ENCODE measurements at regions not wholly inside any gene's neighbourhood (a gene's known extent, or its start where the extent isn't known, plus 50 kb on each side); places are given as distances from the start of the nearest gene placed in this dataset.
"Not testable (repeated sequence)": the region's sequence is repeated elsewhere in the genome, so short reads cannot be mapped to it uniquely, and the experiment has no call there.

- not testable (repeated sequence) for DNase-seq
Measured at GRCh38 chr1:234811824-234812223, 201.8 kb upstream of the IRF2BP2 start.

- DNase-seq = not testable (repeated sequence)
Measured at GRCh38 chr1:234810726-234811125, 200.7 kb upstream of the IRF2BP2 start.

- not testable (repeated sequence) for DNase-seq
Measured at GRCh38 chr1:234809854-234810245, 199.9 kb upstream of the IRF2BP2 start.

- not testable (repeated sequence) for DNase-seq
Measured at GRCh38 chr1:234808943-234809853, 199.2 kb upstream of the IRF2BP2 start.

GRCh38 chr1:234808459-234808858 lies 198.5 kb upstream of the IRF2BP2 start:
- not testable (repeated sequence) for DNase-seq

GRCh38 chr1:234807705-234808104 lies 197.7 kb upstream of the IRF2BP2 start:
- DNase-seq = not testable (repeated sequence)

- DNase-seq = not testable (repeated sequence)
Measured at GRCh38 chr1:234802586-234802985, 192.6 kb upstream of the IRF2BP2 start.

GRCh38 chr1:234801636-234802035 lies 191.7 kb upstream of the IRF2BP2 start:
- not testable (repeated sequence) for DNase-seq

GRCh38 chr1:234801147-234801546 lies 191.2 kb upstream of the IRF2BP2 start:
- not testable (repeated sequence) for DNase-seq

- DNase-seq = not testable (repeated sequence)
Measured at GRCh38 chr1:234800563-234800962, 190.6 kb upstream of the IRF2BP2 start.

GRCh38 chr1:234799021-234799689 lies 189.2 kb upstream of the IRF2BP2 start:
- DNase-seq = not testable (repeated sequence)

- not testable (repeated sequence) for DNase-seq
Measured at GRCh38 chr1:234797216-234797615, 187.2 kb upstream of the IRF2BP2 start.

GRCh38 chr1:234796438-234796792 lies 186.4 kb upstream of the IRF2BP2 start:
- not testable (repeated sequence) for DNase-seq

GRCh38 chr1:234795711-234796437 lies 185.9 kb upstream of the IRF2BP2 start:
- not testable (repeated sequence) for DNase-seq

- not testable (repeated sequence) for DNase-seq
Measured at GRCh38 chr1:234795007-234795406, 185.0 kb upstream of the IRF2BP2 start.

GRCh38 chr1:234794452-234794851 lies 184.5 kb upstream of the IRF2BP2 start:
- DNase-seq = not testable (repeated sequence)

- DNase-seq = not testable (repeated sequence)
Measured at GRCh38 chr1:234793924-234794323, 183.9 kb upstream of the IRF2BP2 start.

- DNase-seq = not testable (repeated sequence)
Measured at GRCh38 chr1:234792221-234792864, 182.4 kb upstream of the IRF2BP2 start.

GRCh38 chr1:234791615-234792014 lies 181.6 kb upstream of the IRF2BP2 start:
- DNase-seq = not testable (repeated sequence)

GRCh38 chr1:234790333-234790732 lies 180.4 kb upstream of the IRF2BP2 start:
- DNase-seq = not testable (repeated sequence)

GRCh38 chr1:234787011-234787584 lies 177.1 kb upstream of the IRF2BP2 start:
- not testable (repeated sequence) for DNase-seq

GRCh38 chr1:234785922-234786321 lies 175.9 kb upstream of the IRF2BP2 start:
- not testable (repeated sequence) for DNase-seq

Data from NCI-H1417 (cell line).